GM04504 (cell line): ENCODE measurements at regions not wholly inside any gene's neighbourhood (a gene's known extent, or its start where the extent isn't known, plus 50 kb on each side); places are given as distances from the start of the nearest gene placed in this dataset.

ENCODE experiments used
- DNase-seq: peaks from one replicate; pipeline ENCODE4 v3.0.0-alpha.2; 2012; ENCODE audit warnings: low read depth

GRCh38 chr12:115422845-115423545 is 739.0 kb upstream of the TBX3 start:
- no peak for DNase-seq

DNA sequence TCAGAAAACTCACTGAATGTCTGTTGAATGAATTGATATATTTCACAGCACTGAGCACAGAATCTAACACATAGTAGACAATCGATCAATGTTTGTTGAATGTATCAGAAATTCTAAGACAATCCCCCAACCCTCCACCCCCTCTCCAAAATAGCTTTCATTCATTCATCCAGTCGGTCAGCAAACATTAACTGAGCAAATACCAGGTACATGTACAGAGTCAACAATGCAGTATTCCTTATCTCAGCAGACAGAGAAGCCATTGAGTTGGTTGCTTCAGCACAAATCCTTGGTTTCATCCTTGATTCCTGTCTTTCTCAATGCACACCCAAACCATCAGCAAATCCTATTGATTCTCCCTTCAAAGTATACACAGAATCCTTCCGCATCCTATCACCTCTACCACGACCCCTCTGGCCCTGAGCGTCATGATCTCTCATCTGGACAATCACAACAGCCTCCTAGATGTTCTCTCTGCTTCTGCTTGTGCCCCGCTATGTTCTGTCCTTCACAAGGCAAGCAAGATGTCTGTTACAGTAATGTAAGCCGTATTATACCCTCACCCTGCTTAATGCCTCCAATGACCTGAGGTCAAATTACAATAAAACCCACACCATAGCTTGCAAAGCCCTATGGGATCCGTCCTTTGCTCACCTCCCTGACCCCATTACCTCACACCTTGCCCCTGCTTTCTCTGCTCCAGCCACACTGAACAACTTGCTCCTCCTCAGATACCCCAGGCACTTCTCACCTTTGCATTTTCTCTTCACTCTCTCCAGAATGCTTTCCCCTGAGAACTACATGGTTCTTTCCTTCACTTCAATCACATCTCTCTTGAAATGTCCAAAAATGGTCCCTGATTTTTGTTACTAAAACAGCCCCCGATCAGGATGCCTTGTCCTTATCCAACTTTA is 738.1 kb upstream of the TBX3 start:
- DNase-seq: no peak

DNA sequence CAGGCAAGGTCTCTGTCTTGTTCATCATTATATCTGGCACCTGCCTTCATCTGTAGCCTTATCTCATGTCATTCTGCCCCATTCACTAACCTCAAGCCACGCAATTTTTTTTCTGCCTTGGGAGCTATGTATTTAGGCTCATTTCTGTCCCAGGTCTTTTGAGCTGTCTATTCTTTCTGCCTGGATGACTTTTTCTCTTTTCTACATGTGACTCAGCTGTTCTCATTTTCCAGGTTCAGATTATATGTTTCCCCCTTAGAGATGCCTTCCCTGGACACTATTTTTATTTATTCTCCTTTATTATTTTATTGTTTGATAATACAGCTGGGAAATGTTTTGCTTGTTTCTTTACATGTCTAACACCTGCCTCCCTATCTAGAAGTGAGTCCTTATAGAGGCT is 737.4 kb upstream of the TBX3 start:
- DNase-seq: no peak

DNA sequence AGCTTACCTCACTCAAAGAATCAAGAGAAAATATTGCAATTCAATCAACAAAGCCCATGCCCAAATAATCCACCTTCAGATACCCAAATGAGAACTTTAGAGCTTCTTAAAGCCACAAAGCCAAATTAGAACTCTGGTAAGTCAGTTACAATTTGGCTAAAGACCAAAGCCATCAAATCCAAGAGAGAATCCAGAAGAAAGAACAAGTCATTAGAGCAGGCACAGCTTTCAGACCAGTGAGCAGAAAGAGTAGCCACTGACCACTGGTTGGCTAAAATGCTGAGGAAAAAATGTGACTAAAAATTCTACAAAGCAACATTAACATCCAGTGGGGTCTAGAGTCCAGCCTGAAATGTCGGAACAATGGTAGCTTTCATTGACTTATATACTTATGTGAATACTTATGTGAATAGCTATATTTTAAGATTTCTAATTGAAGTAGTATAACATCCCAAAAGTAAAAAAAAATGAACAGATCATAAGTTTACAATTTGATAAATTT is 735.2 kb upstream of the TBX3 start:
- no peak for DNase-seq

DNA sequence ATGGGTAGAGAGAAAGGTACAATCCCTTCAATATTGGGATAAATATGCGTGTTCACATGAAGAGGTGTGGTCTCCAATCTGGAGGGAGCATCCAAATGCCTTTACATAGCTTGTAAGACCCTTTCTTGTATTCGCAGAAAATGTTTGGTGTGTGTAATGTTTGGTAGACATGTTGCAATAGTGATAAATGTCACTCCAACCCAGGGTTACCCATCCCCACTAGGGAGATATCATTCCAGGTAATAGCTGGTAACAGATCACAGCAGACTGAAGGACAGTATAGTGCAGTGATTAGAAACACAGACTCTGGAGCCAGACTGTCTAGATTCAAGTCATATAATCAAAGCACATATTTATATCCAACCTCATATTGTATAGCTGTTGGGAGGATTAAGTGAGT is 733.6 kb upstream of the TBX3 start:
- DNase-seq: no peak

DNA sequence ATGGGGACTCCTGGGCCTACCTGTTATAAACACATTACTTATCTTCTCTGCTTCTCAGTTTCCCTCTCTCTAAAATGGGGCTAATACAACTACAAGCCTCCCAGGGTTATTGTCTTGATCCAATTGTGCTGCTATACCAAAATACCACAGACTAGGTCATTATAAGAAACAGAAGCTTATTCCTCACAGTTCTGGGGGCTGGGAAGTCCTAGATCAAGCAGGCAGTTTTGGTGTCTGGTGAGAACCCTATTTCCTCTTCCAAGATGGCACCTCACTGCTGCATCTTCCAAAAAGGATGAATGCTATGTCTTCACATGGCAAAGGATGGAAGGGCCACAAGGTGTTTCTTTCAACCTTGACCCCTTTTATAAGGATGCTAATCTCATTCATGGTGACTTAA is 732.9 kb upstream of the TBX3 start:
- DNase-seq: no peak

DNA sequence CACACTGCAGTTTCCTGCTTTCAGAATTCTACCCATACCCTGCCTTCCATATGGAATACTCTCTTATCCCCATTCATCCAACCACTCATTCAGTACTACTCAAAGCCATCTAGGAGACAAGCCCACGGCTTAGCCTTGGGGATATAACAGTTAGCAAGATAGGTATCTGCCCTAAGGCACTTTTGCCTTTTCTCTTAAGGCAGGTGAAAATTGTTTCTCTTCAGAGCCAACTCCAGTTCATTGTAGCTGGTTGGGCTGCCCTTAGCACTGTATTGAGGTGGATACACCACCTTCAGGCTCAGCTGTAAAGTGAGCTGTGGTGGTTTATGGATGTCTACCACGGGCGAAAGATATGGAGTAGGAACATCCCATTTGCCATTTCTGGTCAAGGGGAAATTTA is 729.7 kb upstream of the TBX3 start:
- no peak for DNase-seq

DNA sequence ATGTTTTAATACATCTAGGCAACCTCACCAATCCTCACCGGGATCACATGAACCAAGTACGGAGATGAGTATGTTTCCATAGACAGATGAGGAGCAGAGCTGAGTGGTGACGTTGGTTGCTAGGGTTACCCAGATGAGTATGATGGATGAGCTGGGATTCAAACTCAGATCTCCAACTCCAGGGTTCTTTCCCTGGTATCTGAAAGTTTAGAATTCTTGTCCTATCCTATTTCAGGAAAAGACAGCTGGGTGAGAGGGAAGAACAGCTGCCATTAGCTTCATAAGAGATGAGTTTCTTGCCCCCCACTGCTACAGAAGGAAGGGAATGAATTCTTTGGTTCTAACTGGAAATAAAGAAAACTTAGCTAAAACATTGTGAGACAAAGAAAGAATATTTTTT is 728.9 kb upstream of the TBX3 start:
- no peak for DNase-seq

DNA sequence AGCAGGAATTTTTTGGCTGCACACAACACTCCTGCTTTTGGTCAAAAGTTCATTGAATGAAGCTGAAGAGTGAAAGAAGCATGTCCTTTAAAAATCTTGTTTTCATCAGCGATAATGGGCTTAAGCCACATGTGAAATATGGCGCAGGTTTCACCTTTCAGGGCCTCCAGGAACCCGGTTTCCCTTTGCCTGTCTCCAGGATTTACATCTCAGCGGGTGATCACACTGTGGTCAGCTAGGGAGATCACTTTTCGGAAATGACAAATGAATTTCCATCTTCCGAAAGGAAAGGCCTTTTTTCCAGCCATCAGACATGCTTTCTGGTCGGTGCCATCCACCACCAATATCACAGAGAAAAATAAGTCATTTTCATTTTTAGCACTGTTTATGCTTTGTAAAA is 727.1 kb upstream of the TBX3 start:
- DNase-seq: no peak

DNA sequence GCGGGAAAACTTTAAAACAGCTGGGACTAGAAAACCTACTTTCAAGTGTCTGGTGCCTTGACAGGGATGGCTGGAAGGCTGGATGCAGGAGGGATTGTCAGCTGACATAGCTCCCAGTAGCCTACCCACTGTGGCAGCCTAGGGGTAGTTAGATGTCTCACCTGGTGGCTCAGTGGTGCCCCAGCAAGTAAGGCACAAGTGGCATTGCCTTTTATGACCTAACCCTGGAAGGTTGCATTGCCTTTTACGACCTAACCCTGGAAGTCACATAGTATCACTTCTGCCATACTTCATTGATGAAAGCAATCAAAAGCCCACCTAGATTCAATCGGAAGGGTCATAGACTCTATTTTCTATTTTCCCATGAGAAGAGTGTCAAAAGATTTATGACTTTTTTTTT is 724.7 kb upstream of the TBX3 start:
- DNase-seq: no peak

- DNase-seq: no peak
Observed at GRCh38 chr12:115407723-115408122, 723.7 kb upstream of the TBX3 start.

DNA sequence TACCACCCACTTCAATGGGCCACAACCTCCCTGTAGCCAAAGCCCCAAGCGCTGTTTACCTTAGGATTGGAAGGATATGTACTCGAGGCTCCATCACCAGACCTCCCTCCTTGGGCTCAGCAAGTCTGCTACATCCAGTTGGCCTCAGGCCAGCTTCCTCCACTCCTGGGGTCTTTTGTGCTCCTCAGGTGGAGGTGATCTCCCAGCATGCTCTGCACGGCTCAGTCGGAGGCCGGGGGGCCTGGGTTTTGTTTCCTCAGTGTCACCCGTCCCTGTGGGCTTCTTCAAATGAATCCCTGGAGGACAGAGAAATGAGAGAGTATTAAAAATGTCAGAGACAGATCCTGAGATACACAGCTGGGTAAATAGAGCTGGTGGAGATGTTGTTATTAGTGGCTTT is 723.1 kb upstream of the TBX3 start:
- DNase-seq: no peak

GRCh38 chr12:115405471-115405860 is 721.5 kb upstream of the TBX3 start:
- DNase-seq: no peak

- DNase-seq: peak; percentile 61
Observed at GRCh38 chr12:115404761-115405470, 720.9 kb upstream of the TBX3 start.

GRCh38 chr12:115403689-115404088 is 719.7 kb upstream of the TBX3 start:
- no peak for DNase-seq

- no peak for DNase-seq
Observed at GRCh38 chr12:115403253-115403652, 719.3 kb upstream of the TBX3 start.

DNA sequence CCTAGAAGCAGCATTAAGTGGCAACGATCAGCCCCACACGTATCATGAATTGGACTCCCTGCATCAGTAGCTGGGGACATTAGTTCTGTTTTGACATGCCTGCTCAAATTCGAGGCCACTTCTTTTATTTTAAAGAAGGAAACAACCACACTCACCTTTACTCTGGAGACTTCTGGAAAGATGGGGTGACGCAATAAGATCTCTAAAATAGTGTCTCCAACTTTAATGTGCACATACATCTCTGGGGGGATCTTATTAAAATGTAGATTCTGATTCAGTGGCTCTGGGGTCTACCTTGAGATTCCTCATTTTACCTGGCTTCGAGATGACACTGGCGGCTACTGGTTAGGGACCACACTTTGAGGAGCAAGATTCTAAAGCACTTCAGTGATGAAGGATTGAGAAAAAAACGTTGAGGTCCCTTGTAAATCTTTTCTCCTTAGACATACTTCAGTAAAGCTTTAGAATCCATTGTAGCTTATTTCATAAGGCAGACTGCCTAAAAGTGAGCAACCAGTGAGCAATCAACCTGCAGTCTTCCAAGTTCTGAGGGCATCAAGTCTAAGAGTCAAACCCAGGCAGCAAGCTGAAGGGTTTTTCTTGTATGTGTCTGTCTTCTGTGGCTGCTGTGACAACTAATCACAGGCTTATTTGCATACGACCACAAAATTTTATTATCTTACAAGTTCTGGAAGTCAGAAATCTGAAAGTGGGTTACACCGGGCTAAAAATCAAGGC is 718.6 kb upstream of the TBX3 start:
- no peak for DNase-seq

GRCh38 chr12:115401761-115402160 is 717.8 kb upstream of the TBX3 start:
- DNase-seq: no peak

DNA sequence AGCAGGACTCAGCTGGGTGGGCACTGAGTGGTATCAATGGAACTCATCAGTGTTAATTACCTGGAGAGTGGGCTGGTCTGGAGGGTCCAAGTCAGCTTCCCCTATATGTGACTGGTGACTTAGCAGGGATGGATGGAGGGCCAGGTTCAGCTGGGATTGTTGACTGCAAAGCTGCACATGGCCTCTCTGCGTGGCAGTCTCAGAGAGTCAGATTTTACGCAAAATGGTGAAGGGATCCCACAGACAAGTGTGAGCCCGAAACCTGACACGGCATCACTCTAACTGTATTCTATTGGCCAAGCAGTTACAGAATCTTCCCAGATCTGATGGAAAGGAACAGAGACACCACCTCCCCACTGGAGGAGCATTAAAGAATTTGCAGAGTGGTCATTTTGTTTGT is 716.0 kb upstream of the TBX3 start:
- no peak for DNase-seq

GRCh38 chr12:115398311-115398781 is 714.4 kb upstream of the TBX3 start:
- no peak for DNase-seq

GRCh38 chr12:115396567-115396966 is 712.6 kb upstream of the TBX3 start:
- DNase-seq: no peak
